ENCODE measurements at regions not wholly inside any gene's neighbourhood (a gene's known extent, or its start where the extent isn't known, plus 50 kb on each side); places are given as distances from the start of the nearest gene placed in this dataset.

DNA sequence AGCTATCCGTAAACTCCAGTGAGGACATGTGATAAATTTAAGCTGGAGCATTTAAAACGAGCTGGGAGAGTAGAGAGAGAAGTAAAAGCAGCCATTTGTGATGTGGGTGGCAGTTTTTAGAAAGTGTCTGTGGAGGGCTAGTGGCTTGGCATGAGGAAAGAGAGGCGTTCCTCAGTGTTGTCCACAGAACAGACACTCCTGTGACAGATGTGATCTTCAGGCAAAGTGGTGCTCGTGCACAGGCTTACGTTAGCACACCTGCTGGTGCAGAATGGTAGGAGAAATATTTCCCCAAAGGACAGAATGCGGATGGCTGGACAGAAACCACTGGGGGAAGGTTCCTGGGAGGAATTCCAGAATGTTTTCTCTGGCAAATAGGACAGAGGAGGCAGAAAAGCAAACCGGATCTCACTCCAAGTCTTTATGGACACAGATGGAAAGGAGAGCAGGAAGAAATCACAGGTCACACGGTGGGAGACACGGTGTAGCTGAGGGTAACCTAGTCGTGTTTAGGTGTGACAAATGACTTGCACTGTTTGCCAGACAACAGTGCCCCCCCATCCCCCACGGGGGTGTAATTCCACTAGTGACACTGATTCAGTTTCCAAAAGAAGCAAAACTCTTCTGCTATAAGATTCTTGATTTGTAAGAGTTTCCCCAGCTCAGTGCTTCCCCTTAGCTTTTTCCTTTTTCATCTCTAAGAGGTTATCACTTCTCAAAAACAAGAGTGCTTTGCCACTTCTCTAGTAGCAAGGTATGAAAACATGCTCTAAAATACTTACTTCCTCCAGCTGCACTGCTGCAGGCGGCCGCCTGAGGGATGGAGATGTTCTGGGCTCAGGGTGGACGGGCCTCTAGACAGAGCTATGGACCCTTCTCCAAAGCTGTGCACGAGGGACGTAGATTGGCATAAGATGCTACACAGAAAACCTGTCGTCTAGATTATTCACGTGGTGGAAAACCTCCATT, 293.2 kb downstream of the QKI start:
- Histone ChIP-seq H3K18ac (ENCODE audit: insufficient read length, low read depth, low read length) (no peak overlapping the region), H3K23me2 (ENCODE audit: insufficient read length, low read depth, low read length, poor library complexity, severe bottlenecking) (no peaks in the 10 kb centered on the region), H4K8ac (replicated peaks; ENCODE audit: insufficient read length, low read depth, low read length) (no peak overlapping the region), H3K27ac (ENCODE audit: insufficient read length, low read depth, low read length) (no peak overlapping the region), H3K23ac (ENCODE audit: insufficient read length, low read depth, low read length) (no peak overlapping the region), H3T11ph (ENCODE audit: low read length) (no peak overlapping the region), H3K14ac (ENCODE audit: insufficient read depth, low read length) (no peak overlapping the region), H2BK120ac (ENCODE audit: low read depth, low read length, poor library complexity, severe bottlenecking) (no peak overlapping the region), H3K27me3 (ENCODE audit: insufficient read depth, low read length) (no peaks in the 10 kb centered on the region), H3K4me1 (ENCODE audit: insufficient read depth, low read length) (no peaks in the 10 kb centered on the region), H3K79me1 (ENCODE audit: insufficient read depth, low read depth, low read length, poor library complexity, severe bottlenecking) (no peaks in the 10 kb centered on the region), H2BK15ac (ENCODE audit: low read depth, low read length) (no peak overlapping the region), H2BK5ac (ENCODE audit: insufficient read length, low read length) (no peak overlapping the region), H3K79me2 (ENCODE audit: insufficient read depth, low read length) (no peaks in the 10 kb centered on the region), H3K9ac (ENCODE audit: extremely low read depth, insufficient read length, low read length) (no peak overlapping the region), H2AK5ac (ENCODE audit: insufficient read length, low read length) (no peak overlapping the region), H3K4ac (ENCODE audit: low read depth, low read length) (no peak overlapping the region), H2AFZ (ENCODE audit: low read length) (no peak overlapping the region), H2BK12ac (ENCODE audit: insufficient read length, low read depth, low read length) (no peak overlapping the region), H3K4me2 (ENCODE audit: insufficient read depth, insufficient read length, low read length) (no peak overlapping the region), H4K20me1 (ENCODE audit: control insufficient read depth, insufficient read depth, insufficient read length) (no peaks in the 10 kb centered on the region), H3K56ac (ENCODE audit: insufficient read length, low read depth, low read length) (no peak overlapping the region), H4K91ac (ENCODE audit: insufficient read length, low read depth, low read length) (no peak overlapping the region), H4K5ac (ENCODE audit: insufficient read length, low read depth, low read length) (no peak overlapping the region), H2BK20ac (ENCODE audit: low read depth, low read length, poor library complexity, severe bottlenecking) (no peak overlapping the region), H3K9me3 (ENCODE audit: control insufficient read depth, low read depth, low read length) (no peaks in the 10 kb centered on the region)
- H3K27ac Mint-ChIP-seq: no peak overlapping the region
- H3K4me1 Mint-ChIP-seq: peaks cover 4 to 6% of the 10 kb centered on the region in 2 experiments; a peak in 2 of 4 replicates
- H3K27me3 Mint-ChIP-seq (ENCODE audit: low read depth): no peaks in the 10 kb centered on the region
- TF ChIP-seq, protein P1, sequence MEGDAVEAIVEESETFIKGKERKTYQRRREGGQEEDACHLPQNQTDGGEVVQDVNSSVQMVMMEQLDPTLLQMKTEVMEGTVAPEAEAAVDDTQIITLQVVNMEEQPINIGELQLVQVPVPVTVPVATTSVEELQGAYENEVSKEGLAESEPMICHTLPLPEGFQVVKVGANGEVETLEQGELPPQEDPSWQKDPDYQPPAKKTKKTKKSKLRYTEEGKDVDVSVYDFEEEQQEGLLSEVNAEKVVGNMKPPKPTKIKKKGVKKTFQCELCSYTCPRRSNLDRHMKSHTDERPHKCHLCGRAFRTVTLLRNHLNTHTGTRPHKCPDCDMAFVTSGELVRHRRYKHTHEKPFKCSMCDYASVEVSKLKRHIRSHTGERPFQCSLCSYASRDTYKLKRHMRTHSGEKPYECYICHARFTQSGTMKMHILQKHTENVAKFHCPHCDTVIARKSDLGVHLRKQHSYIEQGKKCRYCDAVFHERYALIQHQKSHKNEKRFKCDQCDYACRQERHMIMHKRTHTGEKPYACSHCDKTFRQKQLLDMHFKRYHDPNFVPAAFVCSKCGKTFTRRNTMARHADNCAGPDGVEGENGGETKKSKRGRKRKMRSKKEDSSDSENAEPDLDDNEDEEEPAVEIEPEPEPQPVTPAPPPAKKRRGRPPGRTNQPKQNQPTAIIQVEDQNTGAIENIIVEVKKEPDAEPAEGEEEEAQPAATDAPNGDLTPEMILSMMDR (conservative IDR thresholded peaks at IDR 0.05): no peak
- H3K36me3 Mint-ChIP-seq (ENCODE audit: insufficient read depth in 1 of 3, low read depth in 3 of 3): no peaks in the 10 kb centered on the region; a peak in 1 of 7 replicates
- no peak overlapping the region for H3K4me3 Mint-ChIP-seq
- DNase-seq: no peak
- WGBS (ENCODE audit: extremely low coverage, insufficient read length, low lambda C conversion rate): no CpG with 5 or more reads among the region's 18 CpGs
- H3K9me3 Mint-ChIP-seq: peaks cover 0 to 3% of the 10 kb centered on the region in 2 experiments; a peak in 2 of 5 replicates

Measured in H9 (cell line).